ENCODE measurements at regions not wholly inside any gene's neighbourhood (a gene's known extent, or its start where the extent isn't known, plus 50 kb on each side); places are given as distances from the start of the nearest gene placed in this dataset.

- TF ChIP-seq CTCF (IDR thresholded peaks at IDR 0.05; ENCODE audit: low read depth, low read length, missing input control) (no peak), GABPA (IDR thresholded peaks at IDR 0.05 in 1 of 2, conservative IDR thresholded peaks at IDR 0.05 in 1 of 2) (no peak), SP1 (IDR thresholded peaks at IDR 0.05) (no peak), YY1 (IDR thresholded peaks at IDR 0.05) (no peak), TAF1 (conservative IDR thresholded peaks at IDR 0.05) (no peak), EGR1 (IDR thresholded peaks at IDR 0.05; ENCODE audit: low read depth in 2 of 2) (no peak), RAD21 (IDR thresholded peaks at IDR 0.05) (no peak), REST (IDR thresholded peaks at IDR 0.05) (no peak), FOXA1 (IDR thresholded peaks at IDR 0.05) (no peak), JUND (IDR thresholded peaks at IDR 0.05) (no peak)
- TF ChIP-seq, protein P1, sequence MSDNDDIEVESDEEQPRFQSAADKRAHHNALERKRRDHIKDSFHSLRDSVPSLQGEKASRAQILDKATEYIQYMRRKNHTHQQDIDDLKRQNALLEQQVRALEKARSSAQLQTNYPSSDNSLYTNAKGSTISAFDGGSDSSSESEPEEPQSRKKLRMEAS (IDR thresholded peaks at IDR 0.05): no peak
- TF ChIP-seq, protein P2, sequence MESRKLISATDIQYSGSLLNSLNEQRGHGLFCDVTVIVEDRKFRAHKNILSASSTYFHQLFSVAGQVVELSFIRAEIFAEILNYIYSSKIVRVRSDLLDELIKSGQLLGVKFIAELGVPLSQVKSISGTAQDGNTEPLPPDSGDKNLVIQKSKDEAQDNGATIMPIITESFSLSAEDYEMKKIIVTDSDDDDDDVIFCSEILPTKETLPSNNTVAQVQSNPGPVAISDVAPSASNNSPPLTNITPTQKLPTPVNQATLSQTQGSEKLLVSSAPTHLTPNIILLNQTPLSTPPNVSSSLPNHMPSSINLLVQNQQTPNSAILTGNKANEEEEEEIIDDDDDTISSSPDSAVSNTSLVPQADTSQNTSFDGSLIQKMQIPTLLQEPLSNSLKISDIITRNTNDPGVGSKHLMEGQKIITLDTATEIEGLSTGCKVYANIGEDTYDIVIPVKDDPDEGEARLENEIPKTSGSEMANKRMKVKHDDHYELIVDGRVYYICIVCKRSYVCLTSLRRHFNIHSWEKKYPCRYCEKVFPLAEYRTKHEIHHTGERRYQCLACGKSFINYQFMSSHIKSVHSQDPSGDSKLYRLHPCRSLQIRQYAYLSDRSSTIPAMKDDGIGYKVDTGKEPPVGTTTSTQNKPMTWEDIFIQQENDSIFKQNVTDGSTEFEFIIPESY (IDR thresholded peaks at IDR 0.05): no peak
These were observed 194.5 kb downstream of the SOX9 start for GRCh38 chr17:72315122-72315913.

Measured in liver (tissue), 3 donors.